Heart left ventricle (tissue), 13 donors: ENCODE measurements at regions not wholly inside any gene's neighbourhood (a gene's known extent, or its start where the extent isn't known, plus 50 kb on each side); places are given as distances from the start of the nearest gene placed in this dataset.

Experiments
- POLR2A ChIP-seq, 2 donors: fragments of 450-650 bp; IDR thresholded peaks; one replicate each; pipeline ENCODE4 v1.6.1; 2017; ENCODE audit warnings: antibody characterized with exemption in 2 of 2, mild to moderate bottlenecking in 2 of 2, moderate library complexity in 2 of 2
- TF ChIP-seq, protein P1 (sequence below), 12 donors: fragments of 200-600 bp; sonication (generic) in 4 of 12; IDR thresholded peaks; one replicate each; pipeline versions ENCODE4 v1.5.0 to v1.8.0; 2018 to 2022; ENCODE audit warnings: antibody characterized with exemption in 12 of 12, mild to moderate bottlenecking in 5 of 12
- donor health status: ischemic (EF 13 %, LVEDD 7.1; RV severe dilation, severe dysfunction).
- donor health status: DM: no; HTN: yes; CAD: no.
- donor health status: DM: no; HTN: no; CAD: no.
- donor health status: ischemic (EF 25% LVEDD 6.9; RV normal size, moderate dysfunction).
- donor health status: ischemic (EF 25% LVEDD 5.7; RV mildly dilated, moderate dysfunction).
- donor health status: ischemic (EF 35%, LVEDD 5.7; RV mildly dilated, moderate dysfunction).
- donor health status: nonischemic (EF 11% LVEDD 7.7; RV severe dilation, severe dysfunction).
- donor health status: DM: yes; HTN: yes; CAD: no.
- donor health status: PGD.
- donor health status: ischemic (EF 29% LVEDD 5.4; RV normal size, mild dysfunction).
- donor health status: nonischemic (EF 23%, LVEDD 6.1; RV moderate dilation, normal function).

DNA sequence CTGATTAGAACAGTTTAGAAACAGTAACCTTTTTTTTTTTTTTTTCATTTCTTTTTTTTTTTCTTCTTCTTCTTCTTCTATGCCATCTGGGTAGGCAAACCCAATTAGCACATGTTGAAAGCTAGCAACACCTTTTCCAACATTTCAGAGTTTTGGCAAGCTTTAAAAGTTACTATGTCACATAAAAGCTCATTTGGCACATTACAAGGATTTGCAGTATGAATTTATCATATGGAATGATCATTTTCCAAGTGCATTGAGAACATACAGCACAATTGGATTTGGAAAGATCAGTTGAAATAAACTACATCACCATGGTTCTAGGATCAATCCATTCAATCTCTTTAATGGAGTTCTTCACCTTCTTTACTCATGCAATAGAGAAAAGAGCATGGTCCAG lies 847.0 kb downstream of the LRRTM4 start:
- TF ChIP-seq, protein P1, sequence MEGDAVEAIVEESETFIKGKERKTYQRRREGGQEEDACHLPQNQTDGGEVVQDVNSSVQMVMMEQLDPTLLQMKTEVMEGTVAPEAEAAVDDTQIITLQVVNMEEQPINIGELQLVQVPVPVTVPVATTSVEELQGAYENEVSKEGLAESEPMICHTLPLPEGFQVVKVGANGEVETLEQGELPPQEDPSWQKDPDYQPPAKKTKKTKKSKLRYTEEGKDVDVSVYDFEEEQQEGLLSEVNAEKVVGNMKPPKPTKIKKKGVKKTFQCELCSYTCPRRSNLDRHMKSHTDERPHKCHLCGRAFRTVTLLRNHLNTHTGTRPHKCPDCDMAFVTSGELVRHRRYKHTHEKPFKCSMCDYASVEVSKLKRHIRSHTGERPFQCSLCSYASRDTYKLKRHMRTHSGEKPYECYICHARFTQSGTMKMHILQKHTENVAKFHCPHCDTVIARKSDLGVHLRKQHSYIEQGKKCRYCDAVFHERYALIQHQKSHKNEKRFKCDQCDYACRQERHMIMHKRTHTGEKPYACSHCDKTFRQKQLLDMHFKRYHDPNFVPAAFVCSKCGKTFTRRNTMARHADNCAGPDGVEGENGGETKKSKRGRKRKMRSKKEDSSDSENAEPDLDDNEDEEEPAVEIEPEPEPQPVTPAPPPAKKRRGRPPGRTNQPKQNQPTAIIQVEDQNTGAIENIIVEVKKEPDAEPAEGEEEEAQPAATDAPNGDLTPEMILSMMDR (IDR thresholded peaks at IDR 0.05) = no peak
- no peak for TF ChIP-seq POLR2A (IDR thresholded peaks at IDR 0.05)
